Fibroblast of gingiva (primary cell): ENCODE measurements at regions not wholly inside any gene's neighbourhood (a gene's known extent, or its start where the extent isn't known, plus 50 kb on each side); places are given as distances from the start of the nearest gene placed in this dataset.

Source experiments
- DNase-seq: peaks from one replicate; pipeline ENCODE4 v3.0.0-alpha.2; 2011; ENCODE audit warnings: low read depth

DNA sequence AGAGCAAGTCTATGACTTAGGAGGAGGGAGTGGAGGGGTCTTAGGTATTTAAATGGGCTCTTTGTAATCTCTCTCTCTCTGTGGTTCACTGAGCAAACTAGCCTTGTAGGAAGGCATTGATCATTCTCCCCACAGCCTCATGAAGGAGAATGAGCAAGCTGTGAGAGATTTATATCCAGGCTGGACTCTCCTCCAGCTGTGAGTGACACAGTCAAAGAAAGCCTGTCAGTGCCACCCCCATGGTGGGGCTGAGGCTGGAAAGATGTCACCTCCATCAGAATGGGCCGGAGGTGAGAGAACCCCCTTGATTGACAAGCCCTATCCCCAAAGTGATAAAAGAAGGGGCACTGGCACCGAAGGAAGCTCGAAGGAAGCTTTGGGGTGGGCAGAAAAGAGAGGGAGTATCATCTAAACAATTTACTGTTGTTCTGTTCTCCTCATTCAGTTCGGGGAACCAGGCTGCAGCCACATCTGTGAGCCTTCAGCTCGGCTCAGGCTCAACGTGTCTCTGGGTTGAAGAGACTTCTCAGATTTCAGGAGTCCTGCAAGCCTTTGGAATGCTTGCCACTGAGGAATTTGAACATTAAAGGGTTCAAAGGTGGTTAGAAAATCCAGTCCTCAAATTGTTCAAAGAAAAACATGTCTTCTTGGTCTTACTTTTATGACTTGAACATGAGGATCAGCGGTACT lies 538.2 kb upstream of the ZNF462 start:
- DNase-seq, result no peak

- no peak for DNase-seq
Observed at GRCh38 chr9:106326493-106326892, 536.5 kb upstream of the ZNF462 start.

- no peak for DNase-seq
Observed at GRCh38 chr9:106333481-106333880, 529.5 kb upstream of the ZNF462 start.

GRCh38 chr9:106334081-106334480 lies 528.9 kb upstream of the ZNF462 start:
- DNase-seq, result no peak

- no peak for DNase-seq
Observed at GRCh38 chr9:106339882-106340281, 523.1 kb upstream of the ZNF462 start.

DNA sequence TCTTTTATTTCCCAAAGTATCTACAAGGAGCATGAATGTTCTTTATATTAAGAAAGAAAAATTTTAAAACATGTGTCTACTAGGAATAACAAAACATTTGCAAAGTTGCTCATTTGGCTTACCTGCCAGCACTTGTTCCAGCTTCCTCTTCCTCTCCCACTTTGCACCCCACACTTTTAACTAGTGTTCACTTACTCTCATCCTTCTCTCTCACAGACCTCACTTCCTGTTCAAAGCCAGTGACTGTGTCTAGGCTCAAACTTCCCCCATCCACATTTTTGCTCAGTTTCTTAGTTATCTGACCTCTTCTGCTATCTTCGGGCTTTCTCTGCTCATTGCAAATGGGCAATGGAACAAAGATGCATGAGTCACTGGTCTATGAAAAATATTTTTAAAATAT lies 512.2 kb upstream of the ZNF462 start:
- no peak for DNase-seq

- DNase-seq, result no peak
Observed at GRCh38 chr9:106356924-106357323, 506.0 kb upstream of the ZNF462 start.

- DNase-seq, result no peak
Observed at GRCh38 chr9:106358331-106358730, 504.6 kb upstream of the ZNF462 start.

DNA sequence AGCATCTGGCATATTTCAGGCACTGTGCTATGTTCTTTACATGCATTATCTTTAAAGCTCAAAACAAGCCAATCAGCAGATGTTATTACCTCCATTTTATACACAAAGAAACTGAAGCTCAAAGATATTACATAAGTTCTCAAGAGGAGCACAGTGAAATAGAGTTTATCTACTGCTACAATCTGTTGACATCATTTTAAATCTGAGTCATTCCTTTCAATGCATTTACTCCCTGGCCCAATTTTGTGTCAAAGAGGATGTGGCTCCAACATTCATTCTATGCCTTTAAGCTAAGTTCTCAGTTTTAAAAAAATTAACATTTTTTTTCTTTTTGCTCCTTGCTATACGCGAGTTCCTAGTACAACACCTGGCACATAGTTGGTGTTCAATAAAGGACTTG lies 486.3 kb upstream of the ZNF462 start:
- no peak for DNase-seq

DNA sequence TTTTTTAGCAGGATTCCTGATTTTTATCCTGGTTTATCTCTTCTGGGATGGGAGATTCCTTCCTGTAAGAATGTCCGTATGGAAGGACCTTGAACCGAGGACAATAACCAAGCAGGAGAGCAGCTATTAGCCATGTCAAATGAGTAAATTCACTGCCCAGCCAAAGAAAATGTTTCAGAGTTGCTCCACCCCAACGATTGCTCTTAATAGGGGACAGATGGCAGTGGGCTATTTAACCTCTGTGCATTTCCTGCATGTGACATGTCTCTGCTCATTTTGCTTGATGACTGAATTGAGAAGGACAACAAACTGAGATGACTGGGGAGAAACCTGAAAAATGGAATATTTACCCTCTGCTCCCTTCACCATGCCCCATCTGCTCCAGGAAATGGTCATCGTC lies 479.9 kb upstream of the ZNF462 start:
- DNase-seq, result no peak

DNA sequence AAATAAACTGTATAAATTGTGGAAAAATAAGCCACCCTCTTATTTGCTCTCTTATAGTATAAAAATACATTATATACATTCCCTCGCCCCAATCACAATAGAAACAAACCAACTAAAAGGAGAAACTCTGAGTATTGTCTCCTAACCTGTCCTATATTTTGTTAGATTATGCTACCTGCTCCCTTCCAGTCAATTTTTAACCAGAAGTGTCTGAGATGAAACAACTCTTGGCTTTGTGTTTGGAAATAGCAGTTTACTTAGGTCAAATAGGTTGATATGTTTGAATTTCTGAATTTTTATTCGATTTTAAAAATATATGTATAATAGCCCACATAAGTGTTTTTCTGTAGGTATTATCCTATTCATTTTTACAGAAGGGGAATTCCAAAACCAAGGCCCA lies 475.0 kb upstream of the ZNF462 start:
- no peak for DNase-seq

GRCh38 chr9:106393226-106393625 lies 469.7 kb upstream of the ZNF462 start:
- DNase-seq, result no peak

- DNase-seq, result no peak
Observed at GRCh38 chr9:106400170-106400569, 462.8 kb upstream of the ZNF462 start.

- no peak for DNase-seq
Observed at GRCh38 chr9:106400950-106401349, 462.0 kb upstream of the ZNF462 start.

- no peak for DNase-seq
Observed at GRCh38 chr9:106403081-106403480, 459.9 kb upstream of the ZNF462 start.

DNA sequence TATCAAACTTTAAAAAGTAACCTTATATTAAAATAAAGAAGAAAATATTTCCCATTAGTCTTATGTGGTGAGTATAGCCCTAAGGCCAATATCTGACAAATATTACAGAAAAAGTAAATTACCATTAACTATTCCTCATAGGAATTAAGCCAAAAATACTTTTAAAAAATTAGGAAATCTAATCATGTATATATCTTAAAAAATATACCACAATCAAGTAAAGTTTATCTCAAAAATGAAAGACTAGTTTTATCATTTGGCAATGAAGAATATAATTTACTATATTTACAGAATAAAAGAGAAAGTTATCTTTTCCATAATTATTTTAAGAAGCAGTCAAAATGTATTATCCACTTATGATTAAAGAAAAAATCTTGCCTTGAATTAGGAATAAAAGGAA lies 458.8 kb upstream of the ZNF462 start:
- DNase-seq, result no peak

GRCh38 chr9:106405871-106406435 lies 457.0 kb upstream of the ZNF462 start:
- no peak for DNase-seq

GRCh38 chr9:106414042-106414441 lies 448.9 kb upstream of the ZNF462 start:
- no peak for DNase-seq

DNA sequence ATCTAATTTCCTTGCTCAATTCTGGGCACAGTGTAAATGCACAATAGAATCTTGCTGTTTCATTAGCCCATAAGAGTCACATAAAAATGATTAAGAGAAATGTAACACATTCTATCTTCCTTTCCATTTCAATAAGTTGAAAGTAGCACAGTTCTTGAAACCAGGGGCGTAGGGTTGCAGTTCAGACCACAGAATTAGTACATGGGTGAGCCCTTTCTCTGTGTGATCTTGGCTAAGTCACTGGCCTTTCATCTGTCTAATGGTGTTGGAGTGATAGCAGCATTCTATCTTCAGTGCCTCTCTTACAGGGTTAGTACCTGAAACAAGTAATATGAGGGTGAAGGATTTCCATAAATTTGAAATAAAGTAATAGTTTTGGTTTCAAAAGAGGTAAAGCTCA lies 445.3 kb upstream of the ZNF462 start:
- no peak for DNase-seq

DNA sequence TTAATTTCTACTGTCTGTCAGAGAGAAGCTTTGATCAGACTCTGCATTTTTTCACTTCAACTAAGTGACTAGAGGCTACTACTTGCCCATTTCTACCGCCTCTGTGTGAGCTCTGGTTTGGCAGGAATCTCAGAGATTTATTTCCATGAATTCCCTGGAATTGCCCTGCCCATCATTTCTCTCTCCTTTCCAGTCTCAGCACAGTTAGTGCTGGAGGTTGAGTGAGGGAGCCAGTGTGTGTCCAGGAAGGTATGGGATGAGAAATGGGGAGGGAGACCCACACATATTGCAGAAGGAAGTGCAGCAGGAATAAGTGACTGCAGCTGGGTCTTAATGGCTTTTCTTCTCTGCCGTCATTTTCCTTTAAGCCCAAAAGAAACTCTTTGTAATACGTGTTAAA lies 443.1 kb upstream of the ZNF462 start:
- DNase-seq, result no peak

GRCh38 chr9:106420511-106420944 lies 442.4 kb upstream of the ZNF462 start:
- DNase-seq, result no peak

- no peak for DNase-seq
Observed at GRCh38 chr9:106421772-106422171, 441.2 kb upstream of the ZNF462 start.

DNA sequence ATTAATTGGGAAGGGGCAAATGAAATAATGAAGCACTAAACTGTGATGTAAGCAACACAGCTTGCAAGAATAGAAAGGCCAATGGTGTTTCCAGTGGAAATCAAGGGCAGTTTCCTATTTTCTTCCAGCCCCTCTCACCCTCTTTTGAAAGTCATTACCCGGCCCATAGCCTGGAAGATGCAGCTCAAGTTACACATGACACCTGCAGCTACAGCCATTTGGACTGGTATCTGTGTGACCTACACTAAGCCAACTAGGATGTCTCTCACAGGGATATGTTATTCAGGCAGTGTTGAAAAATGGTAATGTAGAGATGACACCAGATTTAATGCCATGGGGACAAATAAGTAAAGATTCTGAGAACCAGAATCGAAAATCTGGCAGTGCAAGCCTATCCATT lies 439.4 kb upstream of the ZNF462 start:
- no peak for DNase-seq

DNA sequence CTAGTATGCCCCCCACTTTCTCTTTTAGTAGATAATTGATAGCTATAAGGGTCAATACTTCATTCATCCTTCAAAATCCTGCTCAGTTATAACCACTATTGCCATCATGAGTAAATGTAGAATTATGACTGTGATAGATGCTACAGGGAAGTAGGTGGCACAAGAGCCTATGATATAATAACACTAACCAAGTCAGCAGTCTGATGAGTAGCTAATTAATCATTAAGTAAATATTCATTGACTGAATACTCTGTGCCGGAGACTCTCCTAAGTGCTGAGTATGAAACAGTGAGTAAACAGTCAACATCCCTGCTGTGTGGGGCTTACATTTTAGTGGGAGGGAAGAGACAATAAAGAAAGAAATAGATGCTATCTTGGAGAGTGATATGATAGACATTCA lies 430.3 kb upstream of the ZNF462 start:
- no peak for DNase-seq
